ENCODE measurements at regions not wholly inside any gene's neighbourhood (a gene's known extent, or its start where the extent isn't known, plus 50 kb on each side); places are given as distances from the start of the nearest gene placed in this dataset.
"Not testable (repeated sequence)": the region's sequence is repeated elsewhere in the genome, so short reads cannot be mapped to it uniquely, and the experiment has no call there.

- no peak for DNase-seq
These were observed 260.9 kb downstream of the TFAP2C start for GRCh38 chr20:56890011-56890410.

GRCh38 chr20:56893226-56893917 is 264.3 kb downstream of the TFAP2C start:
- DNase-seq = no peak

GRCh38 chr20:56896447-56896846 is 267.3 kb downstream of the TFAP2C start:
- DNase-seq = no peak

- no peak for DNase-seq
These were observed 268.3 kb downstream of the TFAP2C start for GRCh38 chr20:56897318-56897957.

- DNase-seq = no peak
These were observed 268.8 kb downstream of the TFAP2C start for GRCh38 chr20:56897958-56898349.

- DNase-seq = no peak
These were observed 270.4 kb downstream of the TFAP2C start for GRCh38 chr20:56899506-56899905.

- no peak for DNase-seq
These were observed 271.1 kb downstream of the TFAP2C start for GRCh38 chr20:56900252-56900651.

GRCh38 chr20:56903421-56903820 is 274.3 kb downstream of the TFAP2C start:
- no peak for DNase-seq

- no peak for DNase-seq
These were observed 274.8 kb downstream of the TFAP2C start for GRCh38 chr20:56903858-56904257.

- no peak for DNase-seq
These were observed 281.0 kb downstream of the TFAP2C start for GRCh38 chr20:56909918-56910714.

GRCh38 chr20:56911946-56912345 is 282.8 kb downstream of the TFAP2C start:
- no peak for DNase-seq

- DNase-seq = no peak
These were observed 285.4 kb downstream of the TFAP2C start for GRCh38 chr20:56914532-56914931.

- no peak for DNase-seq
These were observed 287.2 kb downstream of the TFAP2C start for GRCh38 chr20:56916345-56916622.

GRCh38 chr20:56920041-56920440 is 290.9 kb downstream of the TFAP2C start:
- DNase-seq = not testable (repeated sequence)

- DNase-seq = no peak
These were observed 293.4 kb downstream of the TFAP2C start for GRCh38 chr20:56922497-56922896.

GRCh38 chr20:56924292-56925081 is 295.4 kb downstream of the TFAP2C start:
- no peak for DNase-seq

GRCh38 chr20:56925082-56925830 is 296.1 kb downstream of the TFAP2C start:
- DNase-seq = no peak

- no peak for DNase-seq
These were observed 296.7 kb downstream of the TFAP2C start for GRCh38 chr20:56925831-56926170.

- no peak for DNase-seq
These were observed 297.4 kb downstream of the TFAP2C start for GRCh38 chr20:56926501-56926900.

GRCh38 chr20:56927127-56927526 is 298.0 kb downstream of the TFAP2C start:
- no peak for DNase-seq

- no peak for DNase-seq
These were observed 298.9 kb downstream of the TFAP2C start for GRCh38 chr20:56928007-56928406.

GRCh38 chr20:56929606-56930005 is 300.5 kb downstream of the TFAP2C start:
- DNase-seq = no peak

GRCh38 chr20:56930876-56931275 is 301.8 kb downstream of the TFAP2C start:
- DNase-seq = no peak
